ENCODE measurements at regions not wholly inside any gene's neighbourhood (a gene's known extent, or its start where the extent isn't known, plus 50 kb on each side); places are given as distances from the start of the nearest gene placed in this dataset.

DNA sequence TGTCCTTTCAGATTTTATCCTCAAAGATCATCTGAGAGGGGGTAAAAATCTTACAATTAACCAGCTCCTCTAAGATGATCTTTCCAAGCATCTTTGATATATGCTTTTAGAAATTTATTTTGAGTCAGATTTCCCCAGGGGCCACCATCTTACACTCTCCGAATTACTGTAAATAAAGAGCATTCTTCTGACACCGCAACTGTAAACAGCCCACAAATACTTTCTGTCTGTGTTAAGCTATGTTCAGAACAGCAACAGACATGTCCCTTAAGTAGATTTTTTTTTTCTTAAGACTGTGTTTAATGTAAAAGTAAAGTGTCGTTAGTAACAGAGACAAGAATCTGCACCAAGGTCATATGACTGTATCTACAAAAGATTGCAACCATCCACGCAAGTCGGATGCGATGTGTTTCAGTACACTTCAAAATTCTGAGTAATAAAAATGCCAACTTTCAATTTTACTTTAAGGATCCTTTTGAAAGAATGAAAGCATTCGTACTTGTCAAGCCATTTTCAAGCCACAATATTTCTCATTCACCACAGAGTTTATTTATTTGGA lies 159.0 kb upstream of the KCNH8 start:
- ATAC-seq (ENCODE audit: poor library complexity) = peak; percentile 52
- POLR2A ChIA-PET = interaction anchor here (0.6 to 1.9 kb wide), 5 partner anchors 232 to 1344 kb away, joined by 3 to 5 read pairs (median 4); no protein-coding TSS in a partner anchor
- H3K27ac Mint-ChIP-seq = peak overlapping the region; percentile 77

GRCh38 chr3:18988614-18989229 lies 159.6 kb upstream of the KCNH8 start:
- peak in 3 of 14 experiments; percentile 35 to 63 (median 60) for DNase-seq
- peak; percentile 84 for TF ChIP-seq CTCF (IDR thresholded peaks at IDR 0.05)
- H3K9me3 ChIP-seq (ENCODE audit: control insufficient read depth in 1 of 2, insufficient read depth in 1 of 2, low read length in 2 of 2) = no peaks in the 10 kb centered on the region
- no peaks in the 10 kb centered on the region for H3K9me3 Mint-ChIP-seq
- peaks cover 27% of the 10 kb centered on the region for H3K4me1 Mint-ChIP-seq (ENCODE audit: low read depth)
- peak overlapping the region; percentile 77 for H3K27ac Mint-ChIP-seq
- peaks cover 3 to 21% of the 10 kb centered on the region in 2 experiments for H3K27me3 ChIP-seq (ENCODE audit: control insufficient read depth in 1 of 2, insufficient read depth in 2 of 2, low read length in 2 of 2)
- ATAC-seq (ENCODE audit: poor library complexity) = peak; percentile 67
- ChIA-PET POLR2A (interaction anchor here (0.6 to 1.9 kb wide), 5 partner anchors 231 to 1343 kb away, joined by 3 to 5 read pairs (median 3); no protein-coding TSS in a partner anchor), CTCF (interaction anchor here (0.7 to 1.3 kb wide), 4 partner anchors 9 to 1720 kb away, joined by 3 to 4 read pairs (median 3); no protein-coding TSS in a partner anchor)
- H3K4me3 ChIP-seq (ENCODE audit: low read length) = no peak overlapping the region
- intact Hi-C loops (cut with DNase I, micrococcal nuclease) = loop anchor here (1.0 to 10.0 kb wide), 11 partner anchors 141 to 1729 kb away; no protein-coding TSS in a partner anchor
- H3K4me1 ChIP-seq (ENCODE audit: insufficient read depth, low read length) = no peaks in the 10 kb centered on the region
- H3K36me3 ChIP-seq (ENCODE audit: insufficient read depth, low read length) = no peaks in the 10 kb centered on the region
- no peaks in the 10 kb centered on the region for H3K36me3 Mint-ChIP-seq (ENCODE audit: low read depth)
- peak overlapping the region; percentile 76 for H3K4me3 Mint-ChIP-seq
- no peak overlapping the region for H3K27ac ChIP-seq (ENCODE audit: low read depth in 1 of 2, low read length in 2 of 2)
- H3K27me3 Mint-ChIP-seq = peaks cover 23% of the 10 kb centered on the region

More for the DNA sequence above, 159.0 kb upstream of the KCNH8 start:
- no peaks in the 10 kb centered on the region for H3K36me3 ChIP-seq (ENCODE audit: insufficient read depth, low read length)
- H3K27me3 ChIP-seq (ENCODE audit: control insufficient read depth in 1 of 2, insufficient read depth in 2 of 2, low read length in 2 of 2) = peaks cover 3 to 21% of the 10 kb centered on the region in 2 experiments
- TF ChIP-seq CTCF (IDR thresholded peaks at IDR 0.05) = no peak
- H3K27me3 Mint-ChIP-seq = peaks cover 23% of the 10 kb centered on the region
- H3K9me3 Mint-ChIP-seq = no peaks in the 10 kb centered on the region
- intact Hi-C loops (cut with DNase I, micrococcal nuclease) = loop anchor here (5.0 to 10.0 kb wide), 10 partner anchors 142 to 1557 kb away; no protein-coding TSS in a partner anchor
- no peaks in the 10 kb centered on the region for H3K4me1 ChIP-seq (ENCODE audit: insufficient read depth, low read length)
- peak overlapping the region; percentile 24 for H3K4me3 ChIP-seq (ENCODE audit: low read length)
- H3K4me1 Mint-ChIP-seq (ENCODE audit: low read depth) = peaks cover 27% of the 10 kb centered on the region
- CTCF ChIA-PET = interaction anchor here (1.0 to 1.3 kb wide), 2 partner anchors 8 to 1148 kb away, joined by 3 to 4 read pairs; no protein-coding TSS in a partner anchor
- H3K9me3 ChIP-seq (ENCODE audit: control insufficient read depth in 1 of 2, insufficient read depth in 1 of 2, low read length in 2 of 2) = no peaks in the 10 kb centered on the region
- H3K27ac ChIP-seq (ENCODE audit: low read depth in 1 of 2, low read length in 2 of 2) = no peak overlapping the region
- DNase-seq = peak in 2 of 14 experiments; percentile 9 to 18
- H3K4me3 Mint-ChIP-seq = peak overlapping the region; percentile 84
- no peaks in the 10 kb centered on the region for H3K36me3 Mint-ChIP-seq (ENCODE audit: low read depth)

DNA sequence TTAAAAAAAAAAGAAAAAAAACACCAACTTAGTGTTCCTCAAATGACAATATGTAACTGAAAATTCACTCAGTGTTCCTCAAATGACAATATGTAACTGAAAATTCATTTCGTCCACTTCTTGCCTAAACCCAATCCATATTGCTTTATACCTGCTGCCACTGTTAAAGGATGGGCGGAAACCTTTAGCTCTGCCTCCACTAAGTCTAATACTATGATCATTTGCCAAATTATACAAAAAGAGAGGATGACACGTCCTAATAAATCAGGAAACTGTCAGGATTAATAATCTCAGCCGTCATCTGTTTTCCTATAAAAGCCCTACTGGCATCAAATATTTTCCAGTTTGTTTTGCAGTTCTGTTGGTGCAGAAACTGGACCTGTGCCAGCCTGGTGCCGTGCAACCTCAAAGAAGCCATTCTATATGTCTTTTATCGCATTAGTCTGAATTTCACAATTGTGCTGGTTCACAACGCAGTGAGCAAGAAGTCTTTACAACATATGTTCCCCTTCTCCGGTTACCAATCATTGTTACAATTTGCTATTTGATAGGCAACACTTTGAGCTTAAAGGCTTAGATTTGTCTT lies 160.4 kb upstream of the KCNH8 start:
- ChIA-PET CTCF (interaction anchor here (0.7 to 1.3 kb wide), 4 partner anchors 10 to 1719 kb away, joined by 3 to 4 read pairs (median 3); no protein-coding TSS in a partner anchor), POLR2A (interaction anchor here (1.0 to 1.9 kb wide), 4 partner anchors 542 to 1343 kb away, joined by 3 to 5 read pairs (median 4); no protein-coding TSS in a partner anchor)
- TF ChIP-seq CTCF (IDR thresholded peaks at IDR 0.05) = no peak
- Mint-ChIP-seq H3K36me3 (ENCODE audit: low read depth) (no peaks in the 10 kb centered on the region), H3K4me3 (peak overlapping the region; percentile 76), H3K9me3 (no peaks in the 10 kb centered on the region), H3K27ac (no peak overlapping the region), H3K27me3 (peaks cover 26% of the 10 kb centered on the region), H3K4me1 (ENCODE audit: low read depth) (peaks cover 27% of the 10 kb centered on the region)
- H3K36me3 ChIP-seq (ENCODE audit: insufficient read depth, low read length) = no peaks in the 10 kb centered on the region
- ATAC-seq (ENCODE audit: poor library complexity) = no peak
- peak in 1 of 14 experiments; percentile 7 for DNase-seq
- H3K4me1 ChIP-seq (ENCODE audit: insufficient read depth, low read length) = no peaks in the 10 kb centered on the region
- H3K27ac ChIP-seq (ENCODE audit: low read depth in 1 of 2, low read length in 2 of 2) = no peak overlapping the region
- intact Hi-C loops (cut with DNase I, micrococcal nuclease) = loop anchor here (1.0 to 10.0 kb wide), 11 partner anchors 141 to 1729 kb away; no protein-coding TSS in a partner anchor
- H3K27me3 ChIP-seq (ENCODE audit: control insufficient read depth in 1 of 2, insufficient read depth in 2 of 2, low read length in 2 of 2) = peaks cover 3 to 21% of the 10 kb centered on the region in 2 experiments
- no peak overlapping the region for H3K4me3 ChIP-seq (ENCODE audit: low read length)
- H3K9me3 ChIP-seq (ENCODE audit: control insufficient read depth in 1 of 2, insufficient read depth in 1 of 2, low read length in 2 of 2) = no peaks in the 10 kb centered on the region

Measured in CD4-positive, alpha-beta T cell (primary cell).